ENCODE measurements at regions not wholly inside any gene's neighbourhood (a gene's known extent, or its start where the extent isn't known, plus 50 kb on each side); places are given as distances from the start of the nearest gene placed in this dataset.
A peak's percentile ranks its signal among the peaks of the same experiment; 100 is the strongest.

DNA sequence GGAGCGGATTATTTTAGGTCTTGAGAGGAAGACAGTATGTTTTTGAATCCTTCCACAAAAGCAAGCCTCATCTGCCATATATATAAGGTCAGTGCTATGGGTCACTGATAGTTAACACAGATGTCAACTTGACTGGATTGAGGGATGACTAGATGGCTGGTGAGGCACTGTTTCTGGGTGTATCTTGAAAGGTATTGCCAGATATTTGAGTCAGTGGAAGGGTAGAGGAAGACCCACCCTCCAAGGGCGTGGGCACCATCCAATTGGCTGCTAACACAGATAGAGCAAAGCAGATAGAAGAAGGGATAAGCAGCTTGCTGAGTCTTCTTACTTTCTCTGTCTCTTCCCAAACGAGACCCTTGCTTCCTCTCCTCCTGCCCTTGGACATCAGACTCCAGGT is 185.0 kb upstream of the BTG1 start:
- CTCF ChIA-PET = interaction anchor here (1.6 kb wide), 1 partner anchor 949 kb away, joined by 6 read pairs; no protein-coding TSS in a partner anchor

DNA sequence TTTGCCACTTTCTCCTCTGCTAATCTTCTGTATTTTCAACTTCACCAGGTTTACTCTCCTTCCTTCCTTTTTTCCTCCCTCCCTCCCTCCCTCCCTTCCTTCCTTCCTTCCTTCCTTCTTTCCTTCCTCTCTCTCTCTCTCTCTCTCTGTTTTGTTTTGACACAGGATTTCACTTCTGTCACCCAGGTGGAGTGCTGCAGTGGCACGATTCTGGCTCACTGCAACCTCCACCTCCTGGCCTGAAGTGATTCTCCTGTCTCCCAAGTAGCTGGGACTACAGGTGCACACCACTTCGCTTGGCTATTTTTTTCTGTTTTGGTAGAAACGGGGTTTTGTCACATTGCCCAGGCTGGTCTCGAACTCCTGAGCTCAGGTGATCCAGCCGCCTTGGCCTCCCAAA is 181.2 kb upstream of the BTG1 start:
- intact Hi-C loops (cut with micrococcal nuclease) = no loop called here
- DNase-seq = no peak
- CTCF ChIA-PET = interaction anchor here (0.6 kb wide), 1 partner anchor 330 kb away, joined by 3 read pairs; no protein-coding TSS in a partner anchor

More for the DNA sequence above, 185.0 kb upstream of the BTG1 start:
- DNase-seq = no peak
- Mint-ChIP-seq H3K36me3 (ENCODE audit: low read depth) (no peaks in the 10 kb centered on the region), H3K9me3 (no peaks in the 10 kb centered on the region), H3K27me3 (ENCODE audit: low read depth) (no peaks in the 10 kb centered on the region), H3K4me1 (ENCODE audit: low read depth) (peaks cover 45% of the 10 kb centered on the region), H3K27ac (no peak overlapping the region), H3K4me3 (no peak overlapping the region)
- intact Hi-C loops (cut with micrococcal nuclease) = no loop called here

DNA sequence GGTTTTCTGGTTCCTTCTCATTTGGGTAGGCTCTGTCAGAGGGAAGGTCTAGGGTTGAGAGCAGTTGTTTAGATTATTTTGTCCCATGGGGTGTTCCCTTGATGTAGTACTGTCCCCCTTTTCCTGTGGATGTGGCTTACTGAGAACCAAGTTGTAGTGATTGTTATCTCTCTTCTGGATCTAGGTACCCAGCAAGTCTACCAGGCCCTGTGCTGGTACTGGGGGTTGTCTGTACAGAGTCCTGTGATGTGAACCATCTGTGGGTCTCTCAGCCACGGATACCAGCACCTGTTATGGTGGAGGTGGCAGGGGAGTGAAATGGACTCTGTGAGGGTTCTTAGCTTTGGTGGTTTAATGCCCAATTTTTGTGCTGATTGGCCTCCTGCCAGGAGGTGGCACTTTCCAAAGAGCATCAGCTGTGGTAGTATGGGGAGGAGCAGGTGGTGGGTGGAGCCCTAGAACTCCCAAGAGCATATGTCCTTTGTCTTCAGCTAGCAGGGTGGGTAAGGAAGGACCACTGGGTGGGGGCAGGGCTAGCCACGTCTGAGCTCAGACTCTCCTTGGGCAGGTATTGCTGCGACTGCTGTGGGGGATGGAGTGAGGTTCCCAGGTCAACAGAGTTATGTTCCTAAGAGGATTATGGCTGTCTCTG is 179.3 kb upstream of the BTG1 start:
- no peaks in the 10 kb centered on the region for H3K27me3 Mint-ChIP-seq (ENCODE audit: low read depth)
- no peak overlapping the region for H3K27ac Mint-ChIP-seq
- DNase-seq = no peak
- intact Hi-C loops (cut with micrococcal nuclease) = no loop called here
- H3K4me1 Mint-ChIP-seq (ENCODE audit: low read depth) = peaks cover 29% of the 10 kb centered on the region
- peaks cover 4% of the 10 kb centered on the region for H3K36me3 Mint-ChIP-seq (ENCODE audit: low read depth)
- CTCF ChIA-PET = no interaction called here
- peaks cover 5% of the 10 kb centered on the region for H3K9me3 Mint-ChIP-seq
- no peak overlapping the region for H3K4me3 Mint-ChIP-seq

More for the DNA sequence above, 181.2 kb upstream of the BTG1 start:
- Mint-ChIP-seq H3K4me3 (no peak overlapping the region), H3K4me1 (ENCODE audit: low read depth) (peaks cover 28% of the 10 kb centered on the region), H3K36me3 (ENCODE audit: low read depth) (peaks cover 4% of the 10 kb centered on the region), H3K27me3 (ENCODE audit: low read depth) (no peaks in the 10 kb centered on the region), H3K9me3 (peaks cover 3% of the 10 kb centered on the region), H3K27ac (no peak overlapping the region)

DNA sequence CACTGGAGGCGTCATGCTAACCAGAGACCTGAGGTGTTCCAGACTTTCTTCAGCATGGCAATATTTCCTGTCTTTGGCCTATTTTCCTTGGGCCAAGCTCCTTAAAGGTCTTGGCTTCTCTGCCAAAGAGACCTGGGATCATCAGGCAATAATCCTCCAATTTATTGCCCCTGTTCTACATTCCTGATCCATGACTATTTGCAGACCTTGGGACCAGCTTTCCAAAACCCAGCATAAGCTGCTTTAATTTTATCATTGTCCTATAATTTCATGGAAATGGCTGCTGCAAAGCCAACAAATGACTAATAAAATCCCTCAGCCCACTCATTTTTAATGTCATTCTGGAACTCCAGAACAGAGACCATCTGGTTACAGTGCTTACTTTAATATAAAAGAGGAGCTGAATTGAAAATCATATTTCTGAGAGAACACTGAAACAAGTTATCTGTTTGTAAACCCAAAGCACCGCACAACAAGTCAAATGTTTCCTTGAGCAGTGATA is 166.9 kb upstream of the BTG1 start:
- Mint-ChIP-seq H3K27me3 (ENCODE audit: low read depth) (no peaks in the 10 kb centered on the region), H3K4me3 (no peak overlapping the region), H3K27ac (no peak overlapping the region), H3K9me3 (peaks cover 5% of the 10 kb centered on the region), H3K36me3 (ENCODE audit: low read depth) (no peaks in the 10 kb centered on the region), H3K4me1 (ENCODE audit: low read depth) (peaks cover 20% of the 10 kb centered on the region)
- DNase-seq = no peak
- CTCF ChIA-PET = interaction anchor here (0.5 kb wide), 1 partner anchor 430 kb away, joined by 3 read pairs; no protein-coding TSS in a partner anchor
- intact Hi-C loops (cut with micrococcal nuclease) = no loop called here

DNA sequence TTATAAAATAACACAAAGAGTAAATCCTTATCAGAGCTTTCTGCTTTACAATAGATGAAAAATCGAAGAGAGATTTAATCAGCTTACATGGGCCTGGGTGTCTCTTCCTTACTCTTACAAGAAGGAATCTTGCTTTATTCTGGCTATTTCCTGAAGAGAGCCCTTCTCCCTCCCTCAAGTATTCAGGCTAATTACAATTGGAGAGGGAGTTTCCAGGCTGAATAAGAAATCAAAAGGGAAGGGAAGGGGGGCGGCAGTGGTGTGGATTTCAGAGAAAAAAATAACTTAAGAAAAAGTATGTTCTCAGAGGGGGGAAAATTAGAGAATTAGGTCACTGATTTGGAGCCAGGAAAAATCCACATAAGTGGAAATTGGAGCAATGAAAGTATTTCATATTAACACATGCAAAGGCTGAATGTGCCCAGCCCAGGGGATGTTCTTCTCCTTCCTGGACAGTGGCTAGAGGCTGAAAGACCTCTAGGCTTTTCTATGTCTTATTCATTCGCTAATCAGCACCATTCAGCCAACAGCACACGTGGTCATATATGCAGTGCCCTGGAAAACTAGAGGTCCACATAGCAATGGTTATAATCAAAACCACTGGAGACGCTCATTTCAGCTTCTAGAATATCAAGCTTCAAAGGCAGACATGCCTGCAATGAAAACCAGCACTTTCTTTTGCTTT is 158.9 kb upstream of the BTG1 start:
- H3K36me3 Mint-ChIP-seq (ENCODE audit: low read depth) = no peaks in the 10 kb centered on the region
- no peak overlapping the region for H3K27ac Mint-ChIP-seq
- CTCF ChIA-PET = interaction anchor here (0.6 to 1.3 kb wide), 2 partner anchors 24 to 175 kb away, joined by 3 read pairs; no protein-coding TSS in a partner anchor
- H3K4me3 Mint-ChIP-seq = no peak overlapping the region
- H3K9me3 Mint-ChIP-seq = no peaks in the 10 kb centered on the region
- DNase-seq = no peak
- peaks cover 22% of the 10 kb centered on the region for H3K4me1 Mint-ChIP-seq (ENCODE audit: low read depth)
- intact Hi-C loops (cut with micrococcal nuclease) = no loop called here
- H3K27me3 Mint-ChIP-seq (ENCODE audit: low read depth) = no peaks in the 10 kb centered on the region

DNA sequence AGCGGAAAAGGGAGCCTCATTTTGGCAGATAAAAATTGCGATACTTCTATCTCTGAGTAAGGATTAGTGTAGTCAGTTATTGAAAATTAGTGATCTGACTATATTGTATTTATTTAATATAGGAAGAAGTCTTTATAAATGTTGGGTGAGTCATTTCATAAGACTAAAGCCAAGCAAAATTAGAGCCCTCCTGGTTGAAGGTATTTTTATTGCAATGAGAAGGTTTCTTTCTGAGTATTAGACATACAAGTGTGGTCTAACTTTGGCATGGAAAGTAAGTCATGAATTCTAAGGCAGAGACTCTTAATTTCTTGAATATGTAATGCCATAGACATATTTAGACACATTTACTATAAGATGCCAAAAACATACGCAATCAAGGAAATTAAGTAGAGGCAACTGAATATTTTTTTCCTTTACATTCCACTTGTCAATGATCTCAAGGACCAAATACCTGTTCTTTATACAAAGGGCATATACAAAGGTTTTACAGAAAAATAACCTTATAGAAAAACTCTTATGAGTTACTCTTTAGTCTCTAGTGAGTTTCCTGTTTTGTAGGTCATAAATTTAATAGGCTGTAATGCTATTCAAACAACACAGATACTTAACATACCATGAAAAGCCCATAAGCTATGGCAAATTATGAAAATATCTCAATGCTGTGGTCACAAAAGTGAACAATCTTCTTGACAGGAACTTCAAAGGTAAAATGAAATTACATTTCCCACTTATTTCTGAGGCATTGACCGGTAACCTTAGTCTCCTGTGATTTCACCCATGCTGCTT is 156.6 kb upstream of the BTG1 start:
- Mint-ChIP-seq H3K4me3 (no peak overlapping the region), H3K4me1 (ENCODE audit: low read depth) (peaks cover 13% of the 10 kb centered on the region), H3K9me3 (no peaks in the 10 kb centered on the region), H3K36me3 (ENCODE audit: low read depth) (peaks cover 2% of the 10 kb centered on the region), H3K27ac (no peak overlapping the region), H3K27me3 (ENCODE audit: low read depth) (no peaks in the 10 kb centered on the region)
- CTCF ChIA-PET = no interaction called here
- no peak for DNase-seq
- intact Hi-C loops (cut with micrococcal nuclease) = no loop called here

DNA sequence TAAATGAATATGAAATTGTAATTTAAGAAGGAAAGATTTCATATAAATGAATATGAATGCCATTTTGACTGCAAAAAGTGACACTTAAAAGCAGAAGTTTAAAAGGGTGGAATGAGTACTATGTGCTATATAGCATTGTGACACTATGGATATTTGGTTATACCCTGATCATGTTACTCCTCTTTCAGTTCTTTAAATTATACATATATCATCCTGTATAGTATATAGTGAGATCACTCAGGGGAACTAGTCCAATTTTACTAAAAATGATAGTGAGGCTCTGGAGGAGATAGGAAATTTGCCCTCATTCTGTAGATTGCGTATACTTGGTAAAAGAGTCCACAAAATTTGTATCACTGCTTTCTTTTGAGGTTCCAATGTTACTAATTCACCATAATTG is 155.7 kb upstream of the BTG1 start:
- DNase-seq = no peak
- peaks cover 2% of the 10 kb centered on the region for H3K36me3 Mint-ChIP-seq (ENCODE audit: low read depth)
- CTCF ChIA-PET = no interaction called here
- intact Hi-C loops (cut with micrococcal nuclease) = no loop called here
- H3K4me3 Mint-ChIP-seq = no peak overlapping the region
- H3K27me3 Mint-ChIP-seq (ENCODE audit: low read depth) = no peaks in the 10 kb centered on the region
- H3K9me3 Mint-ChIP-seq = no peaks in the 10 kb centered on the region
- H3K4me1 Mint-ChIP-seq (ENCODE audit: low read depth) = peaks cover 12% of the 10 kb centered on the region
- H3K27ac Mint-ChIP-seq = no peak overlapping the region

DNA sequence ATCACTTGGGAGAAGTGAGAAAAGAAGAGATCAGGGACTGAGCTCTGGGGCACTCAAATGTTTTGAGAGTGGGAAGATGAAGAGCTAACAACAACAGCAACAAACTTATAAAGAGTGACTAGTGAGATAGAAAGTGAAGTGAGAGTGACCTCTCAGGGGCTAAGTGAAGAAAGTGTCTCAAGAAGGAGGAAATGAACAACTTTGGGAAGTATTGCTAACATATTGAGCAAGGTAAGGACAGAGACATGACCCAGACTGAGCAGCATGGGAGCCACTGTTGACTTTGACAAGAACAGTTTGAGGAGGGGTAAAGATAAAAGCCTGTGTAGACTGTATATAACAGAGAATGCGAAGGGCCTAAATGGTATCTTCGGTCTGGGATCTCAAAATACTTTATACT is 155.1 kb upstream of the BTG1 start:
- no peaks in the 10 kb centered on the region for H3K9me3 Mint-ChIP-seq
- intact Hi-C loops (cut with micrococcal nuclease) = no loop called here

DNA sequence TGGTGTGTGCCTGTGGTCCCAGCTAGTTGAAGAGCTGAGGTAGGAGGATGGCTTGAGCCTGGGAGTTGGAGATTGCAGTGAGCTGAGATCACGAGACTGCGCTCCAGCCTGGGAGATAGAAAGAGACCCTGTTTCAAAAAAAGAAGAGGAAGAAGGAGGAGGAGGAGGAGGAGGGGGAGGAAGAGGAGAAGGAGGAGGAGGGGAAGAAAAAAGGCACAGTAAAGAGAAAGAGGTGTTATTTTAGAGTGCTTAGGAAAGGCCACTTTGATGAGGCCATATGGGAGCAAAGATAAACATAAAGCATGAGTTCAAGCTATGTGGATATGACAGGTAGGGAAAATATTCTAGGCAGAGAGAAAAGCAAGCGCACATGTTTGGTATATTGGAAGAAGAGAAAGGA is 154.1 kb upstream of the BTG1 start:
- Mint-ChIP-seq H3K4me1 (ENCODE audit: low read depth) (peaks cover 23% of the 10 kb centered on the region), H3K27ac (no peak overlapping the region), H3K4me3 (no peak overlapping the region), H3K27me3 (ENCODE audit: low read depth) (no peaks in the 10 kb centered on the region), H3K9me3 (no peaks in the 10 kb centered on the region), H3K36me3 (ENCODE audit: low read depth) (peaks cover 2% of the 10 kb centered on the region)
- intact Hi-C loops (cut with micrococcal nuclease) = no loop called here
- no peak for DNase-seq
- CTCF ChIA-PET = interaction anchor here (1.1 kb wide), 1 partner anchor 11 kb away, joined by 3 read pairs; no protein-coding TSS in a partner anchor

More for the DNA sequence above, 155.1 kb upstream of the BTG1 start:
- H3K4me1 Mint-ChIP-seq (ENCODE audit: low read depth) = peaks cover 16% of the 10 kb centered on the region
- no peak overlapping the region for H3K4me3 Mint-ChIP-seq
- H3K27me3 Mint-ChIP-seq (ENCODE audit: low read depth) = no peaks in the 10 kb centered on the region
- no peak for DNase-seq
- peaks cover 2% of the 10 kb centered on the region for H3K36me3 Mint-ChIP-seq (ENCODE audit: low read depth)
- CTCF ChIA-PET = no interaction called here
- H3K27ac Mint-ChIP-seq = no peak overlapping the region

DNA sequence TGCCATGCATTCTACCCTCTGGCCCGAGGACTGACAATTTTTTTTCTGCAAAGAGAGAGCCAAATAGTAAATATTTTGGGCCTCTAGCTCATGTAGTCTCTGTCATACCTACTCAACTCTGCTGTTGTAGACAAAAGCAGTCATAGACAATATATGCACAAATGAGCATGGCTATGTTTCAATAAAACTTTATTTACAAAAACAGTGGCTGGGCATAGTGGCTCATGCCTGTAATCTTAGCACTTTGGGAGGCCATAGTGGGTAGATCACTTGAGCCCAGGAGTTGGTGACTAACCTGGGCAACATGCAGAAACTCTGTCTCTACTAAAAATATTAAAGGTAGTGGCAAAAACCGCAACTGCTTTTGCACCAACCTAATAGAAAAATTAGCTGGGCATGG is 153.7 kb upstream of the BTG1 start:
- CTCF ChIA-PET = interaction anchor here (1.1 kb wide), 1 partner anchor 12 kb away, joined by 3 read pairs; no protein-coding TSS in a partner anchor
- Mint-ChIP-seq H3K27ac (no peak overlapping the region), H3K4me3 (no peak overlapping the region), H3K27me3 (ENCODE audit: low read depth) (no peaks in the 10 kb centered on the region), H3K36me3 (ENCODE audit: low read depth) (peaks cover 2% of the 10 kb centered on the region), H3K9me3 (no peaks in the 10 kb centered on the region), H3K4me1 (ENCODE audit: low read depth) (peaks cover 21% of the 10 kb centered on the region)
- no peak for DNase-seq
- intact Hi-C loops (cut with micrococcal nuclease) = no loop called here

DNA sequence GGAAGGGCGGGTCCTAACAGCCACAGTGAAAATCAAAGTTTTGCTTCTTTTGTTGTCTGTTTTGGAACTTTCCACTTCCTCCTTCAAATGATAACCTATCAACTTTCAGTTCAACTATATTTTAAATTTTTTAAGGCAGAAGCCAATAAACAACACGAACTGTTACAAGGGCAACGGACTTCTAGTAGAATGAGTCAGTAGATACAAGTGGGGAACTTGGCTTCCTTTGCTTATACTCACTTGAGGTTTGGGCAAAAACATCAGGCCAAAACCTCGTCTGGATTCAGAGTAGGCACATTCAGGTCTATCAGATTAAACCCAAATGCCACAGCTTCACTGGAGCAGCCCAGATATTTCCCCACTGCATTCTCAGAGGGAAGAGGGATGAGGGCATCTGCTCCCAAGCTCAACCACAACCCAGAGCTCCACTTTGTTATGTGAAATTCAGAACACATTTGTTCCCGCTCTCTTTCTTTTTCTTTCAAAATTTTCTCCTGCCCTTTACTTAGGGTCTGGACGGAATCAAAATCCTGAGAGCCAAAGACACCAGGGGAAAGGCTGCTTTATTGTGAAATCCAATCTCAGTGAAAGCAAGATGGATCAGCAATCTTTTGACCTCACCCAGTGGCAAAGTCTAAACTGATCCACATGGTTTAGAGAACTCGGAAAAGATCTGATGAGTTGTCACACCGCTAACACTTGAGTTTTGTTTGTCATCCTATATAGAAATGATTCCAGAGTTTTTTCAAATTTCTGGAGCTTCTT is 152.5 kb upstream of the BTG1 start:
- peak; percentile 39 for DNase-seq
- intact Hi-C loops (cut with micrococcal nuclease) = loop anchor here (1.0 kb wide), 1 partner anchor 152 kb away; no protein-coding TSS in a partner anchor
- H3K4me3 Mint-ChIP-seq = no peak overlapping the region
- peak overlapping the region; percentile 80 for H3K27ac Mint-ChIP-seq
- peaks cover 14% of the 10 kb centered on the region for H3K4me1 Mint-ChIP-seq (ENCODE audit: low read depth)
- H3K27me3 Mint-ChIP-seq (ENCODE audit: low read depth) = no peaks in the 10 kb centered on the region
- CTCF ChIA-PET = no interaction called here
- no peaks in the 10 kb centered on the region for H3K9me3 Mint-ChIP-seq
- H3K36me3 Mint-ChIP-seq (ENCODE audit: low read depth) = peaks cover 2% of the 10 kb centered on the region

DNA sequence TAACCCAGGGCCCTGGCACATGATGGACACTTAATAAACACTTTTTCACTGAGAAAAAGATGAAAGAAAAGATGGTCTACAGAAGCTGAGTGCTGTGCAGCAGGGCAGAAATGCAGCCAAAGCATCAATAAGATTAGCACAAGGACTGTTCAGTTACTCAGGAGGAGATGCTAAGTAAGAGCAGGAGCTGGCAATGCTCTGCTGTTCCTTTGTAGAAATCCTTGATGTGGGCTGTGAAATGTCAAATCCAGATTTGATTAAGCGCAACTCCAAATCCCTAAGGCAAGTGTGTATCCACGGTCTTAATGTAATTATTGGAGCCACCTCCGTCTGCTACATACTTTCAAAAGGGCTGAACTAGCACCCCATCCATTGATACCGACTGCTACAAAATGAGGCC is 151.8 kb upstream of the BTG1 start:
- CTCF ChIA-PET = interaction anchor here (0.8 kb wide), 1 partner anchor 296 kb away, joined by 3 read pairs; no protein-coding TSS in a partner anchor
- Mint-ChIP-seq H3K36me3 (ENCODE audit: low read depth) (peaks cover 2% of the 10 kb centered on the region), H3K4me3 (no peak overlapping the region), H3K27ac (peak overlapping the region; percentile 80), H3K9me3 (no peaks in the 10 kb centered on the region), H3K27me3 (ENCODE audit: low read depth) (no peaks in the 10 kb centered on the region), H3K4me1 (ENCODE audit: low read depth) (peaks cover 11% of the 10 kb centered on the region)
- intact Hi-C loops (cut with micrococcal nuclease) = no loop called here
- DNase-seq = no peak

Measured in activated naive CD4-positive, alpha-beta T cell treated with anti-CD3 and anti-CD28 coated beads for 36 hours (primary cell).